GM20431 (cell line): ENCODE measurements at regions not wholly inside any gene's neighbourhood (a gene's known extent, or its start where the extent isn't known, plus 50 kb on each side); places are given as distances from the start of the nearest gene placed in this dataset.

Experiments used
- in situ Hi-C: fragments of 300-500 bp; cut with MseI, MboI; formaldehyde crosslinking; loops from one replicate; pipeline ENCODE4 v1.15.0; 2020; ENCODE audit warnings: low sequenced_read_pairs; ENCODE audit not compliant: unreplicated experiment

GRCh38 chr3:102074946-102075345 lies 225.6 kb downstream of the NFKBIZ start:
- in situ Hi-C loops, result no loop called here

GRCh38 chr3:102078401-102078800 lies 229.1 kb downstream of the NFKBIZ start:
- in situ Hi-C loops, result no loop called here

- in situ Hi-C loops, result no loop called here
Measured at GRCh38 chr3:102078854-102079808, 229.8 kb downstream of the NFKBIZ start.

- in situ Hi-C loops, result no loop called here
Measured at GRCh38 chr3:102079809-102080197, 230.5 kb downstream of the NFKBIZ start.

- in situ Hi-C loops, result no loop called here
Measured at GRCh38 chr3:102081572-102082289, 232.4 kb downstream of the NFKBIZ start.

DNA sequence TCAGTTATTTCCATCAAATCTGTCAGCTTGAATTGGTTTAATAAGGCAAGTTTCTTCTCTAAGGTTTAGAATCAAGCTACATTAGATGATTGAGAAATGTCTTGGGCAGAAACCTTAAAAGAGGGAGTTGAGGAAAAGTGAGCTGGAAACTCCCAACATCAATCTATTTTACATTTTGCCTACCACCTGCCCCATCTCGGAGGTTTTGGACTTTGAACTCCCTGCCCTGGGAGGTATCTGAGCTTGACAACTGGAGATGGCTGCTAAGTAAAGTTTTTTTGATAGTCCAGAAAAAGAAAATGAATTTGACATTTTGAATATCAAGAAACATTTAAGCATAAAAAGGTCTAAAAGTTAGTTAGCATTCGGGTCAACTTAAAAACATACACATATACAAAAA lies 234.2 kb downstream of the NFKBIZ start:
- in situ Hi-C loops, result no loop called here

DNA sequence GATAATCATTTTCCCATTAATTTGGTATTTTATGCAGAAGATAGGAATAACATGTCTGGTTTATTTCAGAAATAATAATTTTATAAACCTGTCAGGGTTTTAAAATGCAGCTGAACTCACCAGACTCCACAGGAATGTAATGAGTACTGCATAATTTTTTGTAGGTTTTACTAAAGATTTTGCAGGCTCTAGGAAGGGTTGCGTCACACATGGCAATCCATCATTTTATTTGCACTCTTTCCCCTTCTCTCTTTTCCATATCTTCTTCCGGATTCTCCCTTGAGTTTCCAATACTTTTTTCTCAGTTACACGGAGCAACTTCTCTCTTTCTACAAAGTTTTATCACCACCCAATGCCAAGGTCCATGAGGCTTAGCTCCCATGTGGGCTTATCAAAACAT lies 234.7 kb downstream of the NFKBIZ start:
- in situ Hi-C loops, result no loop called here

DNA sequence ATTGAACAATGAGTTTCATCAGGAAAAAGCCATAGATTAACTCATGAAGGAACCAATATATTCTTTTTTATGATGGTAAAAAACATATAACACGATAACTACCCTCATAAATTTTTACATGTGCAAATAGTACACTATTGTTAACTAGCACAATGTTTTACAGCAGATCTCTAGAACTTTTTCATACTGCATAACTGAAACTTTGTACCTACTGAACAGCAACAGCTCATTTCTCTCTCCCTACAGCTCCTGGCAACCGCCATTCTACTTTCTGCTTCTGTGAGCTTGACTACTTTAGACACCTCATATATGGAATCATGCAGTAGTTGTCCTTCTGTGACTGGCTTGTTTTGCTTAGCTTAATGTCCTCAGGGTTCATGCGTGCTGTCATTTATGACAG lies 235.4 kb downstream of the NFKBIZ start:
- in situ Hi-C loops, result no loop called here

GRCh38 chr3:102085431-102086176 lies 236.3 kb downstream of the NFKBIZ start:
- in situ Hi-C loops, result no loop called here

DNA sequence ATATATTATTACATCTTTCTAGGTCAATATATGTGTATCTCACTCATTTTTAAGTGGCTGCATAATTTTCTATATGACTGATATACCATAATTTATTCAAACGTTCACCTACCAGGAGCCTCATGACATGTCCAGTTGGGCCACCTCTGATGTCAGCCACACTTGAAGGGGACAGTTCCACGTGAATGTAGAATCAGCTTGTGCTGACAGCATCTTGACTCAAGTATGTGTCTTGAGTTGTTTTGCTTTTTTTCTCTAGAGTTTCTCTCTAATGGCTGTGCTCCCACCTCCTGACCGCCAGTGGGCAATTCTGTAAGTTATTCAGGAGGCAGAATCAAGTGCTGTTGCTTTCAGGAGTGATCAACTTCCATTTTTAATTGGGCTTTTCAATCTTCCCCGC lies 237.9 kb downstream of the NFKBIZ start:
- in situ Hi-C loops, result no loop called here

DNA sequence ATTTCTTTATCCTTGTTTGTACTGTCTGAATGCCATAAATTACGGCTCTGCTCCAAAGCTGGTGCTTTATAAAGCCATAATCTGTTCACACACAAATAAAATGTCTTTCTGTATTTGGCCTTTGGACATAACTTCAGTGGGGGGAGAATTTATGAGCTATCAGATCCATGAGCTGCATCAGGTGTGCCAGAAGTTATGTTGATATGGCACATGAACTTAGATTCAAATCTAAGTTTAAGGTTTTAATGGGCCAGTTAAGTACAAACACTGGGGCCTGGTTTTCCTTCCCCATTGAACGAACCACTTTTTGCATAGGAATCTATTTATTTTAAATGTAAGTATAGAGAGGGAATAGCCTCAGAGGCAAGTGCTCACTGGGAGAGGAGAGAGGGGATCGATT lies 239.9 kb downstream of the NFKBIZ start:
- in situ Hi-C loops, result no loop called here

GRCh38 chr3:102089904-102090720 lies 240.8 kb downstream of the NFKBIZ start:
- in situ Hi-C loops, result no loop called here

GRCh38 chr3:102090721-102091045 lies 241.4 kb downstream of the NFKBIZ start:
- in situ Hi-C loops, result no loop called here

DNA sequence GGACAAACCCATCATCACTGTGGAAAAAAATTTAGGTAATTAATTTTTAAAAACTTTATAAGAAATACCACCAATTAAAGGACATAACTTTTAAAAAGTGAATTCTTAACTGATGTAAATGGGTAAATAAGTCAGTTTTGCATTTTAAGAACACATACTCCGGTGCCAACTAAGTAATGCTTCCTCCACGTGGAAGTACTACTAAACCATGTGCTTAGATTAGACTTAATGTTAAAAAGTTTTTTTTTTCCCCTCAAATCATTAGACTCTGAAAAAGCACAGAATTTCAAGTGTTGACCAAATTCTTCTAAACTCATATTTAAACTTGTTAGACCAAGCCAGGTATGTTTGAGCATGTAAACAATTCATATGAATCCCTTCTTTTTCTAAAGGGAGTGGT lies 242.0 kb downstream of the NFKBIZ start:
- in situ Hi-C loops, result no loop called here

- in situ Hi-C loops, result no loop called here
Measured at GRCh38 chr3:102092617-102093466, 243.5 kb downstream of the NFKBIZ start.

- in situ Hi-C loops, result no loop called here
Measured at GRCh38 chr3:102094506-102094905, 245.2 kb downstream of the NFKBIZ start.

DNA sequence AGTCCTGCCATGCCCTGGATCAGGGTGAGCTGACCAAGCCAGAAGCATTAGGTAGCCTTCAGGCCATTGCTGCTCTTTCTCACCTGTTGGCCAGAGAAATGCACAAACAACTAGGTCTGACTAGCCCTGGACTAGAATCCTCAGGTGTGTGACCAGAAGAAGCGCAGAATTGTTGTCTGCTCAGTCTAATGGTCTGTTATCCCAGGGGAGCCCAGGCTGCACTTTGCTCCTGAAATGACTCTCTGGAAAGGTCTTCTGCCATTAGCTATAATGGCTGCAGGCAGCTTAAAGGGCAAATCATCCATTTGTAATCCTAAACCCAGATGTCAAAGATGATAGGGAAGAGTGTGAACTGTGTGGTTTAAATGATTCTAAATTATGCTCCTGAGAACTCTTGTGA lies 246.1 kb downstream of the NFKBIZ start:
- in situ Hi-C loops, result no loop called here

DNA sequence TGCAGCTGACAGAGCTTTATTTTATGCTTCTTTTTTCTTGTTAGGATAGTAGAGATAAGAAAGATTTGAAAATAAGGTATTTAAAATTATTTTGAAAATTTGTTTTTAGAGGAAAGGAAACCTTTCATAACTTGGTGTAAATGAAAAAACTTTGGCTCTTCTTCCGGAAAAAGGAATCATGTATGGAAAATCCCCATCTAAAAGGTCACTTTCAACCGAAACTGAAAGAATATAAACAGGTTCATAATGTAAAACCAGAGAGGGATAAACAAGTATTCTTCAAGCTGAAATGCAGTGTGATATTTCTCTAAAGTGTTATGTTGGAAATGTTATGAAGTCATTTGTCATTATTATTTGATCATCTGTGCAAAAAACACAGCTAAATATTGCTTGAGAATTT lies 246.8 kb downstream of the NFKBIZ start:
- in situ Hi-C loops, result no loop called here
